ENCODE measurements at regions not wholly inside any gene's neighbourhood (a gene's known extent, or its start where the extent isn't known, plus 50 kb on each side); places are given as distances from the start of the nearest gene placed in this dataset.

DNA sequence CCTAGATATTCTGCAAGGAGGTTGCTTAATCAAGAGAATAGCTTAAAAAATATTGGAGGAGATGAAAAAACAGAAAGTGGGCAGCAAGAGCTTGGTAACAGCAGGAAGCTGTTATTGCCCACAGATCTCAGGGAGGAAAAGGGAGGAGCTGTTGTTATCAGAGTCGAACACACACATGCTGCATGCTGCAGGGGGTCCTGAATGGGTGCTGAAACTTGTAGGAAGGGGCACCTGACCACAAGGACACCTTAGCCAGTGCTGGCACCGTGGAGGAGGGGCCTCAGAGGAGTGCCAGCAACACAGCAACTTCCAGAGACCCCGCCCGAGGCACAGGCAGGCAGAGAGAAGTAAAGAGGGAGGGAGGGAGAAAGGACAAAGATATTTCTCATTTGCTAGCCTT lies 332.9 kb downstream of the SOCS6 start:
- TF ChIP-seq SIN3A (IDR thresholded peaks at IDR 0.05; ENCODE audit: borderline replicate concordance, insufficient read depth, low read length): no peak
- TF ChIP-seq, protein P1, sequence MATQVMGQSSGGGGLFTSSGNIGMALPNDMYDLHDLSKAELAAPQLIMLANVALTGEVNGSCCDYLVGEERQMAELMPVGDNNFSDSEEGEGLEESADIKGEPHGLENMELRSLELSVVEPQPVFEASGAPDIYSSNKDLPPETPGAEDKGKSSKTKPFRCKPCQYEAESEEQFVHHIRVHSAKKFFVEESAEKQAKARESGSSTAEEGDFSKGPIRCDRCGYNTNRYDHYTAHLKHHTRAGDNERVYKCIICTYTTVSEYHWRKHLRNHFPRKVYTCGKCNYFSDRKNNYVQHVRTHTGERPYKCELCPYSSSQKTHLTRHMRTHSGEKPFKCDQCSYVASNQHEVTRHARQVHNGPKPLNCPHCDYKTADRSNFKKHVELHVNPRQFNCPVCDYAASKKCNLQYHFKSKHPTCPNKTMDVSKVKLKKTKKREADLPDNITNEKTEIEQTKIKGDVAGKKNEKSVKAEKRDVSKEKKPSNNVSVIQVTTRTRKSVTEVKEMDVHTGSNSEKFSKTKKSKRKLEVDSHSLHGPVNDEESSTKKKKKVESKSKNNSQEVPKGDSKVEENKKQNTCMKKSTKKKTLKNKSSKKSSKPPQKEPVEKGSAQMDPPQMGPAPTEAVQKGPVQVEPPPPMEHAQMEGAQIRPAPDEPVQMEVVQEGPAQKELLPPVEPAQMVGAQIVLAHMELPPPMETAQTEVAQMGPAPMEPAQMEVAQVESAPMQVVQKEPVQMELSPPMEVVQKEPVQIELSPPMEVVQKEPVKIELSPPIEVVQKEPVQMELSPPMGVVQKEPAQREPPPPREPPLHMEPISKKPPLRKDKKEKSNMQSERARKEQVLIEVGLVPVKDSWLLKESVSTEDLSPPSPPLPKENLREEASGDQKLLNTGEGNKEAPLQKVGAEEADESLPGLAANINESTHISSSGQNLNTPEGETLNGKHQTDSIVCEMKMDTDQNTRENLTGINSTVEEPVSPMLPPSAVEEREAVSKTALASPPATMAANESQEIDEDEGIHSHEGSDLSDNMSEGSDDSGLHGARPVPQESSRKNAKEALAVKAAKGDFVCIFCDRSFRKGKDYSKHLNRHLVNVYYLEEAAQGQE (IDR thresholded peaks at IDR 0.05; ENCODE audit: insufficient read depth in 1 of 2, low read depth in 2 of 2, low read length in 2 of 2): no peak
- TF ChIP-seq TAF1 (IDR thresholded peaks at IDR 0.05; ENCODE audit: borderline replicate concordance, insufficient read depth, low read length): no peak
- no peak for TF ChIP-seq POLR2AphosphoS5 (IDR thresholded peaks at IDR 0.05; ENCODE audit: low read depth, low read length)
- TF ChIP-seq FOXP2 (optimal IDR thresholded peaks at IDR 0.05; ENCODE audit: borderline replicate concordance, extremely low read depth, extremely low read length, insufficient read depth): no peak

Data from PFSK-1 (cell line).